Renal cortex interstitium (tissue), 11 donors: ENCODE measurements at regions not wholly inside any gene's neighbourhood (a gene's known extent, or its start where the extent isn't known, plus 50 kb on each side); places are given as distances from the start of the nearest gene placed in this dataset.
"Not testable (repeated sequence)": the region's sequence is repeated elsewhere in the genome, so short reads cannot be mapped to it uniquely, and the experiment has no call there.

Source experiments
- DNase-seq, 11 donors: peaks; one replicate each; pipeline ENCODE4 v3.0.0-alpha.2; 2013; ENCODE audit warnings: low read depth in 9 of 11, low spot score in 4 of 11; ENCODE audit errors: extremely low read depth in 1 of 11

DNA sequence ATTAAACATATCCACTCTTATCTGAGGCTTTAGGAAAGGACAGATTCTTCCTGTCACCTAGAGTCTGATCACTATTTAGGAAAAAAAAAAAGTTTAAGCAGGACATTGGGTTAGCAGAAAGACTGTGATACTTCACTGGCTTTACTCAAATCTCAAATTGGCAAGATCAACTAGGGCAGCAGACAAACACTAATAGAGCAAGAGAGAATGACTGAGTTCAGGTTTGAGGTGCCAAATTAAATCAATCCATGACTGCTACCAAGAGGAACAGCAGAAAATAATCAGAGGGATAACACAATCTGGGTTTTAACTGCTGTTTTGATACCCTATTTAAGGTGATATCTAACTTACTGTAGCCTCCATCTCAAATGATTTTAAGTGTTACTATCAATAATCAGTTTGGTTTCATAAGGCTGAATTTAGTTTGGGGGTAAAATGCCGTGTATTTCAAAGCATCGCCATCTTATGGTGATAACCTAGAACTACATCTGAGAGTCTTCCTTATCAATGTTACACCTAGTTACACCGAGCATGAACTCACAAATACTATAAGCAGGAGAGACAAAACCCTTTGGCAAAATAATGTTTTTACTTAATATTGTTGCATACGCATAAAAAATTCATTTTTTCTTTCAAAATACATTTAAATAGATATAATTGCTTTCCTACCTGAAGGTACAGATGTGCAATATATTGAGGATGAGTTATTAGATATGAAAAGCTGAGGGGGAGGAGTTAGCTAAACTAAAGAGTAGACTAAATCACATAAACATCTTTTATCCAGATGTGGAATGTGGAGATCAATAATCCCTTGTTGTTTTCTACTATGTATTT lies 286.4 kb upstream of the CDH12 start:
- no peak for DNase-seq

DNA sequence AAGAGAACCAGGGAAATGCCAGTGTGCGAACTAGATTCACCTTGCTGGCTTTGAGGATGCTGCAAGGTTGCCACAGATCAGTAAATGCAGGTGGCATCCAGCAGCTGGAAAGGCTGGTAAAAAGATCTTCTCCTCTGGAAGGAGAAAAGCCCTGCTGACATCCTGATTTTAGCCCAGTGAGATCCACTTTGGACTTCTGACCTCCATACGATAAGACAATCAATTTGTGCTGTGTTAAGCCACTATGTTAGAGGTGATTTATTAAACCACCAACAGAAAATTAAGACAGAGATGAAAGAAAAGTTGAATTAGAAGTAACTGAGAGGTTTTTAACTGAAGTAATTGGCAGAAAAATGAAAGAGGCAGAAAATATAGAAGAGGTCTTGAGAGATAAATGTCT lies 283.8 kb upstream of the CDH12 start:
- no peak for DNase-seq

GRCh38 chr5:23132231-23132630 lies 279.1 kb upstream of the CDH12 start:
- DNase-seq = no peak

- no peak for DNase-seq
Measured at GRCh38 chr5:23112237-23112636, 259.1 kb upstream of the CDH12 start.

DNA sequence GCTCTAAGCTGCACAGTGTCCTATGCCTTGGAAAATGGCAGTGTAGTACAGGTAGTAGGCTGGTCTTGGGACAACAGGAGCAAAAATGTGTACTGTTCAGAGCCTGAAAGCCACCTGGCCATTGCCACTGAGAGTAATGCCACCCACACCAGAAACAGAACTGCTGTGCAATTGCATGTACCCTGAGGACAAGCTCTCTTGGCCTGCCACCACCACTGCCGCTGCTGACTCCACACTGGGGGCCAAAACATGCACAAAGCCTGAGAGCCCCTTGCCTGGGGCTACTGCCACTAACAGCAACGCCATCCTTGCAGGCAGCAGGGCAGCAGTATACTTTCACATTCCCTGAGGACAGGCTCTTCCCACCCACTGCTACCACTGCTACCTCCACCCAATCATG lies 251.9 kb upstream of the CDH12 start:
- DNase-seq = no peak

GRCh38 chr5:23103566-23103965 lies 250.4 kb upstream of the CDH12 start:
- DNase-seq = no peak

GRCh38 chr5:23095418-23095817 lies 242.3 kb upstream of the CDH12 start:
- DNase-seq = not testable (repeated sequence)

- DNase-seq = no peak
Measured at GRCh38 chr5:23089286-23089685, 236.1 kb upstream of the CDH12 start.

- DNase-seq = no peak
Measured at GRCh38 chr5:23084815-23085214, 231.7 kb upstream of the CDH12 start.

DNA sequence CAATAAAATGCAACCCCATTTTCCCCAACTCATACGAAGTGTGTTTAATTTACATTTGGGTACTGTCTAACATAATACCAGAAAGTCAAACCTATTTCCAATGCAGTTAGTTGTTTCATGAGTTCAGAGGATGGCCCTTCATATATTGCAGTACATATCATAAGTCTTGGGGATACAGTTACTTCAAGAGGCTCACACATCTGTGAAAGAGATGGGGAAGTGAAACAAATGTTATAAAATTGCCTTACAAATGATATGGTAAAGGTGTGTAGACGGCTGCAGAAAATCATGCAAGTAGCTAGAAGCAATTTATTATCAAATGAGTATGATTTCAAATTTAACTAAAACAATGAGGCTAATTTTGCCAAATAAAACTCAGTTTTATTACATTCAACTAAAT lies 219.0 kb upstream of the CDH12 start:
- DNase-seq = no peak

DNA sequence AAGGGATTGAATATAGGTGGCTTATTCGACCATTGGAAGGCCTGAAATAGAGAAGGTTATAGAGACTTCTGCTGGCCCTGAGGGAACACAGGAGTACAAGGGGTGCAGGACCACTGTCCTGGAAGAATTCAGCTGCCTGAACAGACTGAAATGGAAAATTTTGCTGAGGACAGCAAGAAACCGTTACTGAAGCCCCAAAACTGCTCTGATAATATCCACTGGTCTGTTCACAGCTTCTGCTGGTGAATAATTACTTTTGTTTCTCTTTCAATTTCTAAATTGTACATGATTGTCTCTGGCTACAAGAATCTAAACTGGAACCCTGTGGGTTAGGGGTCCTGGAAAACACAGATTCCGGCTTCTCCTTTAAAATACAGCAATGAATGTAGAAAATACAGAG lies 218.5 kb upstream of the CDH12 start:
- DNase-seq = no peak

DNA sequence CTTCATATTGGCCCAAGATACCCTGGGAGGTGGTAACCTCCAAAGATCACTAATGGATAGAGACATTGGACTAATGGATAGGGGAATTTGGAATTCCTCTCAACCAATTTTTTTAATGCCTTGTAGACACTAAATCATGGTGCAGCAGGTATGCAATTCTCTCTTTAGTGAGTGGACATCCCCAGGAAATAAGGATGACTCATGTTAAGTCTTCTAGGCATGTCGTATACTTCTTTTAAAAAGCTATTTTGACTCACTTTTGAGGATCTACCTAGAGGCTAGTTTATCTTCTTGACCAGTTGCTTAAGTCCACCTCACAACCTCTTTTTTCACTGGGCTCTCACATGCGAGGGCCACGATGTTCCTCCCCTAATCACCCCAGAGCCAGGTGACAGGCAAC lies 211.6 kb upstream of the CDH12 start:
- DNase-seq = no peak

DNA sequence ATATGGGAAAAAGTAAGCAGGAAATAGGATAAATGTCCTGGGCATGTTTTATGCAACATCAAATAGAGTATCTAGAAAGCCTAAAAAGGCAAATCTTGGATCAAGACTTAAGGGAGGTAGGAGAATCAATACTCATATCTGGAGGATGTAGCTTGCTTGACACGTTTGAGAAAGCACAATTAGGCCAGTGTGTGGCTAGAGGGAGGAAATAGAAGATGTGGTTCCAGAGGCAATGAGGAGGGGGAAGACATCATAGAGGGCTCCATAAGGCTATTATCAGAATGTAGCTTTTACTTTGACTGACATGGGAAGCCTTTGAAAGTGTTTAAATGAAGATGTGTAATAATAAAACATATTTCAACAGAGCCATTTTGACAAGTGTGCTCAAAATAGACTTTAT lies 200.7 kb upstream of the CDH12 start:
- DNase-seq = no peak

DNA sequence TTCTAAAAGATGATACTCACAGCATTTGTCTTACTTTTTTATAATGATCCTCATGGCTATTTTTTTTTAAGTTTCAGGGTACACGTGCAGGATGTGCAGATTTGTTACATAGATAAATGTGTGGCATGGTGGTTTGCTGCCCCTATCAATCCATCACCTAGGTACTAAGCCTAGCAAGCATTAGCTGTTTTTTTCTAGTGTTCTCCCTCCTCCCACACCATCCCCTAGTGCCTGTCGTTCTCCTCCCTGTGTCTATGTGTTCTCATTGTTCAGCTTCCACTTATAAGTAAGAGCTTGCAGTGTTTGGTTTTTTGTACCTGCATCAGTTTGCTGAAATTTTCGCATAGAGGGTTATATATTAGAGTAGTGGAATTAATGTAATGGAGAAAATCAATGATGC lies 189.1 kb upstream of the CDH12 start:
- no peak for DNase-seq

DNA sequence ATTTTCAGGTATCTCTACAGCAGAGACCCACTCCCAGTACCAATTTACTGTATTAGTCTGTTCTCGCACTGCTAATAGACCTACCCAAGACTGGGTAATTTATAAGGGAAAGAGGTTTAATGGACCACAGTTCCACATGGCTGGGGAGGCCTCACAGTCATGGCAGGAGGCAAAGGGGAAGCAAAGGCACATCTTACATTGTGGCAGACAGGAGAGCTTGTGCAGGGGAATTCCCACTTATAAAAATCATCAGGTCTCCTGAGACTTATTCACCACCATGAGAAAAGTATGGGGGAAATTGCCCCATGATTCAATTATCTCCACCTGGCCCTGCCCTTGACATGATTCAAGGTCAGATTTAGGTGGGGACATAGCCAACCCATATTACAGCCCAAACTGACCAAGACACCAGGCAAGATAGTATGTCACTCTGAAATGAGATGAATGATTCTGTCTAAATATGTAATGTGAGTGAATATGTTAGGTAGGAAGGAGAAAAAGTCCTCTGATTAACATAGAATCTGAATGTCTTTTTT lies 182.5 kb upstream of the CDH12 start:
- DNase-seq = no peak

DNA sequence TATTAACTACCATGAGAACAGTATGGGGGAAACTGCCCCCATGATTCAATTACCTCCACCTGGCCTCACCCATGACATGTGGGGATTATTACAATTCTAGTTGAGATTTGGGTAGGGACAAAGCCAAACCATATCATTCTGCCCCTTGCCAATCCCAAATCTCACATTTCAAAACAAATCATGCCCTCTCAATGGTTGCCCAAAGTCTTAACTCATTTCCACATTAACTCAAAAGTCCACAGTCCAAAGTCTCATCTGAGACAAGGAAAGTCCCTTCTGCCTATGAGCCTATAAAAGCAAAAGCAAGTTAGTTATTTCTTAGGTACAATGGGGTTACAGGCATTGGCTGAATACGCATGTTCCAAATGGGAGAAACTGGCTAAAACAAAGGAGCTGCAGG lies 180.7 kb upstream of the CDH12 start:
- DNase-seq = no peak

GRCh38 chr5:23029290-23029689 lies 176.1 kb upstream of the CDH12 start:
- no peak for DNase-seq

DNA sequence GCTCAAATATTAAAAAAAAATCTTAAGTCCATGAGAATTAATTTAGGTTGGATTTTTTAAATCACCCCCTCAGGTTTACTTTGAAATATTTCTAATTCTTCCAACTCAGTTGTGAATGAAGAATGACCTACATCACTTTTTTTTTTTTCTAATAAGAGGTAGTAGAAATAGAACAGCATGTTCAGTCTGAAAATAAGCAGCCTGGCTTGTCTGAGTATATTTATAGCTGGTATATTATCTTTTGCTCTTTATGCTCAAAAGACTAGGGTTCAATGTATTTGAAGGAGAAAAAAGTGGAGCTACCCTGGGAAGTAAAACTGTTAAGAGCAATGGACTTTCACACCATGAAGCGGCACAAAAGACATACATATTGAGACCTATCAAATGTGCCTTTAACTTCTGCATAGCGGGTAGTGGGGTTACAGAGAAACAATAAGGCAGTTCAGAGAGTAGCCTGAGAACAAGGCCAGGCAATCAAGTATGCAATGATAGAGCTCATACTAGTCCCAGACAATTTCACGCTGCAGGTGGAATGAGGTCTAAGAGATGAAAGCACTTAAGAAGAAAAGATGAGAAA lies 175.4 kb upstream of the CDH12 start:
- DNase-seq = no peak

DNA sequence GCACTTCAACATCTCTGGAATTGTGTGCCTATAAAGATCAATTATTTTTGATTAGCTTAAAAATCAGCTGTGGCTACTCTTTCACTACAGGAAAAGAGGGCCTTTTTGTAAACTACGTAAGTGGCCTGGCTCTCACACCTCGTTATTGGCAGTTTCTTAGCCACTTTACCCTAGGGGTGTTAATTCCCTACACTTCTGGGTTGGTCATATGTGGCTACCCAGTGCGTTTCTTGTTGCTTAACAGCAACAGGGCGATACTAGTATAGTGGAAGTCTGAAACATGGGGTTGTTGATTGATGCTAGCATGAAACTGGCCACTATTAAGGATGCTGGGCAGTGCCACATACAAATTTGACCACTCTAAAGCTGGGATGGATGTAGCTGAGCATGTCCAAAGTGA lies 174.7 kb upstream of the CDH12 start:
- no peak for DNase-seq

GRCh38 chr5:23027331-23027730 lies 174.2 kb upstream of the CDH12 start:
- no peak for DNase-seq
